ENCODE measurements at regions not wholly inside any gene's neighbourhood (a gene's known extent, or its start where the extent isn't known, plus 50 kb on each side); places are given as distances from the start of the nearest gene placed in this dataset.

DNA sequence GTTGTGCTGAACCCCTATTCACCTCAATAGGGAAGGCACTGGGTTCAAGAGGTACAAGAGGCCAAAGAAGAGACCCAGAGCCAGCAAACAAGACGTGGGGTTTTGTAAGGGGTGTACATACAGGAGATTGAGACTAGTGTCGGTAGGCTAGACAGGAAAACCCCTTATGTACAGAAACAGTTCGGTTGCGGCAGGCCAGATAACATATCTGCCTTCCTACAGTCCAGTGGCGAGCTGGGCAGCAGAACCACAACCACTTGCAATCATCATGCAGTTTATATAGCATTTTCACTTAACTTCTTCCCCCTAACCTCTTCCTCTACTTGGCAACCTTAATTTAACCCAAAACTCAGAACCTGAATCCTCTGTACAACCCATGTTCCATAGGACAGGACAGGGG lies 422.2 kb downstream of the PDHA2 start:
- DNase-seq (ENCODE audit: low spot score): no peak
- H3K4me3 ChIP-seq (ENCODE audit: low read depth in 1 of 3, low read length in 3 of 3): no peak overlapping the region
- WGBS: 62% methylated on average over 5 of the region's 5 CpGs
- H3K36me3 ChIP-seq (ENCODE audit: control insufficient read depth in 4 of 4, insufficient read depth in 3 of 4, low read depth in 1 of 4, low read length in 3 of 4): no peaks in the 10 kb centered on the region
- H3K9me3 ChIP-seq (ENCODE audit: control insufficient read depth in 4 of 4, low read length in 3 of 4): no peaks in the 10 kb centered on the region
- TF ChIP-seq GABPA (IDR thresholded peaks at IDR 0.05 in 1 of 2, conservative IDR thresholded peaks at IDR 0.05 in 1 of 2) (no peak), JUND (IDR thresholded peaks at IDR 0.05) (no peak), TAF1 (conservative IDR thresholded peaks at IDR 0.05) (no peak), HNF4A (conservative IDR thresholded peaks at IDR 0.05) (no peak), SP1 (IDR thresholded peaks at IDR 0.05) (no peak), RXRA (IDR thresholded peaks at IDR 0.05) (no peak), NR2F2 (IDR thresholded peaks at IDR 0.05) (no peak), EGR1 (IDR thresholded peaks at IDR 0.05; ENCODE audit: low read depth in 2 of 2) (no peak), HNF4G (IDR thresholded peaks at IDR 0.05) (no peak), RAD21 (IDR thresholded peaks at IDR 0.05) (no peak)
- TF ChIP-seq, protein P1, sequence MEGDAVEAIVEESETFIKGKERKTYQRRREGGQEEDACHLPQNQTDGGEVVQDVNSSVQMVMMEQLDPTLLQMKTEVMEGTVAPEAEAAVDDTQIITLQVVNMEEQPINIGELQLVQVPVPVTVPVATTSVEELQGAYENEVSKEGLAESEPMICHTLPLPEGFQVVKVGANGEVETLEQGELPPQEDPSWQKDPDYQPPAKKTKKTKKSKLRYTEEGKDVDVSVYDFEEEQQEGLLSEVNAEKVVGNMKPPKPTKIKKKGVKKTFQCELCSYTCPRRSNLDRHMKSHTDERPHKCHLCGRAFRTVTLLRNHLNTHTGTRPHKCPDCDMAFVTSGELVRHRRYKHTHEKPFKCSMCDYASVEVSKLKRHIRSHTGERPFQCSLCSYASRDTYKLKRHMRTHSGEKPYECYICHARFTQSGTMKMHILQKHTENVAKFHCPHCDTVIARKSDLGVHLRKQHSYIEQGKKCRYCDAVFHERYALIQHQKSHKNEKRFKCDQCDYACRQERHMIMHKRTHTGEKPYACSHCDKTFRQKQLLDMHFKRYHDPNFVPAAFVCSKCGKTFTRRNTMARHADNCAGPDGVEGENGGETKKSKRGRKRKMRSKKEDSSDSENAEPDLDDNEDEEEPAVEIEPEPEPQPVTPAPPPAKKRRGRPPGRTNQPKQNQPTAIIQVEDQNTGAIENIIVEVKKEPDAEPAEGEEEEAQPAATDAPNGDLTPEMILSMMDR (IDR thresholded peaks at IDR 0.05; ENCODE audit: low read depth, low read length, missing input control): no peak
- TF ChIP-seq, protein P2, sequence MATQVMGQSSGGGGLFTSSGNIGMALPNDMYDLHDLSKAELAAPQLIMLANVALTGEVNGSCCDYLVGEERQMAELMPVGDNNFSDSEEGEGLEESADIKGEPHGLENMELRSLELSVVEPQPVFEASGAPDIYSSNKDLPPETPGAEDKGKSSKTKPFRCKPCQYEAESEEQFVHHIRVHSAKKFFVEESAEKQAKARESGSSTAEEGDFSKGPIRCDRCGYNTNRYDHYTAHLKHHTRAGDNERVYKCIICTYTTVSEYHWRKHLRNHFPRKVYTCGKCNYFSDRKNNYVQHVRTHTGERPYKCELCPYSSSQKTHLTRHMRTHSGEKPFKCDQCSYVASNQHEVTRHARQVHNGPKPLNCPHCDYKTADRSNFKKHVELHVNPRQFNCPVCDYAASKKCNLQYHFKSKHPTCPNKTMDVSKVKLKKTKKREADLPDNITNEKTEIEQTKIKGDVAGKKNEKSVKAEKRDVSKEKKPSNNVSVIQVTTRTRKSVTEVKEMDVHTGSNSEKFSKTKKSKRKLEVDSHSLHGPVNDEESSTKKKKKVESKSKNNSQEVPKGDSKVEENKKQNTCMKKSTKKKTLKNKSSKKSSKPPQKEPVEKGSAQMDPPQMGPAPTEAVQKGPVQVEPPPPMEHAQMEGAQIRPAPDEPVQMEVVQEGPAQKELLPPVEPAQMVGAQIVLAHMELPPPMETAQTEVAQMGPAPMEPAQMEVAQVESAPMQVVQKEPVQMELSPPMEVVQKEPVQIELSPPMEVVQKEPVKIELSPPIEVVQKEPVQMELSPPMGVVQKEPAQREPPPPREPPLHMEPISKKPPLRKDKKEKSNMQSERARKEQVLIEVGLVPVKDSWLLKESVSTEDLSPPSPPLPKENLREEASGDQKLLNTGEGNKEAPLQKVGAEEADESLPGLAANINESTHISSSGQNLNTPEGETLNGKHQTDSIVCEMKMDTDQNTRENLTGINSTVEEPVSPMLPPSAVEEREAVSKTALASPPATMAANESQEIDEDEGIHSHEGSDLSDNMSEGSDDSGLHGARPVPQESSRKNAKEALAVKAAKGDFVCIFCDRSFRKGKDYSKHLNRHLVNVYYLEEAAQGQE (IDR thresholded peaks at IDR 0.05): no peak
- TF ChIP-seq, protein P3, sequence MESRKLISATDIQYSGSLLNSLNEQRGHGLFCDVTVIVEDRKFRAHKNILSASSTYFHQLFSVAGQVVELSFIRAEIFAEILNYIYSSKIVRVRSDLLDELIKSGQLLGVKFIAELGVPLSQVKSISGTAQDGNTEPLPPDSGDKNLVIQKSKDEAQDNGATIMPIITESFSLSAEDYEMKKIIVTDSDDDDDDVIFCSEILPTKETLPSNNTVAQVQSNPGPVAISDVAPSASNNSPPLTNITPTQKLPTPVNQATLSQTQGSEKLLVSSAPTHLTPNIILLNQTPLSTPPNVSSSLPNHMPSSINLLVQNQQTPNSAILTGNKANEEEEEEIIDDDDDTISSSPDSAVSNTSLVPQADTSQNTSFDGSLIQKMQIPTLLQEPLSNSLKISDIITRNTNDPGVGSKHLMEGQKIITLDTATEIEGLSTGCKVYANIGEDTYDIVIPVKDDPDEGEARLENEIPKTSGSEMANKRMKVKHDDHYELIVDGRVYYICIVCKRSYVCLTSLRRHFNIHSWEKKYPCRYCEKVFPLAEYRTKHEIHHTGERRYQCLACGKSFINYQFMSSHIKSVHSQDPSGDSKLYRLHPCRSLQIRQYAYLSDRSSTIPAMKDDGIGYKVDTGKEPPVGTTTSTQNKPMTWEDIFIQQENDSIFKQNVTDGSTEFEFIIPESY (IDR thresholded peaks at IDR 0.05): no peak
- TF ChIP-seq, protein P4, sequence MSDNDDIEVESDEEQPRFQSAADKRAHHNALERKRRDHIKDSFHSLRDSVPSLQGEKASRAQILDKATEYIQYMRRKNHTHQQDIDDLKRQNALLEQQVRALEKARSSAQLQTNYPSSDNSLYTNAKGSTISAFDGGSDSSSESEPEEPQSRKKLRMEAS (IDR thresholded peaks at IDR 0.05): no peak
- H3K27ac ChIP-seq (ENCODE audit: low read depth in 1 of 2, low read length in 2 of 2): no peak overlapping the region
- H3K27me3 ChIP-seq (ENCODE audit: control insufficient read depth in 4 of 4, insufficient read depth in 4 of 4, low read length in 3 of 4): no peaks in the 10 kb centered on the region
- no peak overlapping the region for H3K9ac ChIP-seq (ENCODE audit: low read depth in 1 of 2, low read length in 2 of 2)
- no peaks in the 10 kb centered on the region for H3K4me1 ChIP-seq (ENCODE audit: control insufficient read depth in 4 of 4, insufficient read depth in 4 of 4, low read length in 3 of 4)

DNA sequence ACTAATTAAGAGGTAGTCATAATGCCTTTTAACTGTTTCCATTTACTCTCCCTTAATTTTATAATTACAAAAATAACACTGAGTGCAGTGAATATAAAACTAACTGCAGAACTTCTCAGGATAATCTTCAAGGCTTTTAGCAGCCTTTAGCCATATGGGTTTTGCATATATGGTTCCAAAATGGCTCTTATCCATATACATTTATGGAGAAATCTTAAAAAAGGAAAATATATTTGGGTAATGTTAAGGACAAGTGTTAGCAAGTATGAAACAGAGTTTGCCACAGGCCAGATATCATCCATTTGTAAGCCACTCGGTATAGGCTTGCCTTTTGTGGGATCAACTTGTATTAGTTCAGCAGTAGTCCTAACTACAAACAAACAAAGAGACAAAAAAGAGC lies 423.4 kb downstream of the PDHA2 start:
- Histone ChIP-seq H3K4me3 (ENCODE audit: low read depth in 1 of 3, low read length in 3 of 3) (no peak overlapping the region), H3K4me1 (ENCODE audit: control insufficient read depth in 4 of 4, insufficient read depth in 4 of 4, low read length in 3 of 4) (no peaks in the 10 kb centered on the region), H3K27me3 (ENCODE audit: control insufficient read depth in 4 of 4, insufficient read depth in 4 of 4, low read length in 3 of 4) (no peaks in the 10 kb centered on the region), H3K9ac (ENCODE audit: low read depth in 1 of 2, low read length in 2 of 2) (no peak overlapping the region), H3K9me3 (ENCODE audit: control insufficient read depth in 4 of 4, low read length in 3 of 4) (no peaks in the 10 kb centered on the region), H3K27ac (ENCODE audit: low read depth in 1 of 2, low read length in 2 of 2) (no peak overlapping the region), H3K36me3 (ENCODE audit: control insufficient read depth in 4 of 4, insufficient read depth in 3 of 4, low read depth in 1 of 4, low read length in 3 of 4) (no peaks in the 10 kb centered on the region)
- no peak for DNase-seq (ENCODE audit: low spot score)
- 51% methylated on average over 1 of the region's 1 CpG for WGBS
- TF ChIP-seq, protein P5, sequence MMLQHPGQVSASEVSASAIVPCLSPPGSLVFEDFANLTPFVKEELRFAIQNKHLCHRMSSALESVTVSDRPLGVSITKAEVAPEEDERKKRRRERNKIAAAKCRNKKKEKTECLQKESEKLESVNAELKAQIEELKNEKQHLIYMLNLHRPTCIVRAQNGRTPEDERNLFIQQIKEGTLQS (IDR thresholded peaks at IDR 0.05): no peak
- TF ChIP-seq YY1 (IDR thresholded peaks at IDR 0.05): no peak
- no peak for TF ChIP-seq NR2F2 (IDR thresholded peaks at IDR 0.05)
- TF ChIP-seq, protein P3 (IDR thresholded peaks at IDR 0.05): no peak
- TF ChIP-seq SP1 (IDR thresholded peaks at IDR 0.05): no peak
- no peak for TF ChIP-seq RAD21 (IDR thresholded peaks at IDR 0.05)
- TF ChIP-seq, protein P2 (IDR thresholded peaks at IDR 0.05): no peak
- no peak for TF ChIP-seq RXRA (IDR thresholded peaks at IDR 0.05)
- no peak for TF ChIP-seq FOXA1 (IDR thresholded peaks at IDR 0.05)
- no peak for TF ChIP-seq HNF4A (conservative IDR thresholded peaks at IDR 0.05)

All from liver (tissue), 8 donors.